DND-41 (cell line): ENCODE measurements at regions not wholly inside any gene's neighbourhood (a gene's known extent, or its start where the extent isn't known, plus 50 kb on each side); places are given as distances from the start of the nearest gene placed in this dataset.

ENCODE experiments used
- EZH2 ChIP-seq: IDR thresholded peaks from 3 replicates; pipeline ENCODE4 v1.6.1; 2012; ENCODE audit warnings: borderline replicate concordance, low read depth, mild to moderate bottlenecking, moderate library complexity, low read length, inconsistent platforms; ENCODE audit not compliant: severe bottlenecking
- TF ChIP-seq, protein P1 (sequence below): IDR thresholded peaks from 2 replicates; pipeline ENCODE4 v1.5.1; 2012; ENCODE audit warnings: borderline replicate concordance, low read length, moderate library complexity, mild to moderate bottlenecking; ENCODE audit not compliant: poor library complexity, severe bottlenecking; ENCODE audit errors: extremely low read depth

- TF ChIP-seq, protein P1, sequence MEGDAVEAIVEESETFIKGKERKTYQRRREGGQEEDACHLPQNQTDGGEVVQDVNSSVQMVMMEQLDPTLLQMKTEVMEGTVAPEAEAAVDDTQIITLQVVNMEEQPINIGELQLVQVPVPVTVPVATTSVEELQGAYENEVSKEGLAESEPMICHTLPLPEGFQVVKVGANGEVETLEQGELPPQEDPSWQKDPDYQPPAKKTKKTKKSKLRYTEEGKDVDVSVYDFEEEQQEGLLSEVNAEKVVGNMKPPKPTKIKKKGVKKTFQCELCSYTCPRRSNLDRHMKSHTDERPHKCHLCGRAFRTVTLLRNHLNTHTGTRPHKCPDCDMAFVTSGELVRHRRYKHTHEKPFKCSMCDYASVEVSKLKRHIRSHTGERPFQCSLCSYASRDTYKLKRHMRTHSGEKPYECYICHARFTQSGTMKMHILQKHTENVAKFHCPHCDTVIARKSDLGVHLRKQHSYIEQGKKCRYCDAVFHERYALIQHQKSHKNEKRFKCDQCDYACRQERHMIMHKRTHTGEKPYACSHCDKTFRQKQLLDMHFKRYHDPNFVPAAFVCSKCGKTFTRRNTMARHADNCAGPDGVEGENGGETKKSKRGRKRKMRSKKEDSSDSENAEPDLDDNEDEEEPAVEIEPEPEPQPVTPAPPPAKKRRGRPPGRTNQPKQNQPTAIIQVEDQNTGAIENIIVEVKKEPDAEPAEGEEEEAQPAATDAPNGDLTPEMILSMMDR = no peak
- no peak for TF ChIP-seq EZH2
These were observed 206.3 kb upstream of the LCORL start for GRCh38 chr4:18227880-18228279.
